SIG-M5 (cell line): ENCODE measurements at regions not wholly inside any gene's neighbourhood (a gene's known extent, or its start where the extent isn't known, plus 50 kb on each side); places are given as distances from the start of the nearest gene placed in this dataset.
A peak's percentile ranks its signal among the peaks of the same experiment; 100 is the strongest.
"Not testable (repeated sequence)": the region's sequence is repeated elsewhere in the genome, so short reads cannot be mapped to it uniquely, and the experiment has no call there.

Source experiments
- DNase-seq: peaks from one replicate; lab custom pipeline; 2025; lab: John Stamatoyannopoulos, UW

GRCh38 chr22:25395468-25395867 lies 169.0 kb upstream of the GRK3 start:
- DNase-seq, result no peak

GRCh38 chr22:25395915-25396314 lies 168.6 kb upstream of the GRK3 start:
- DNase-seq, result no peak

- DNase-seq, result no peak
Observed at GRCh38 chr22:25396615-25397200, 167.8 kb upstream of the GRK3 start.

- DNase-seq, result no peak
Observed at GRCh38 chr22:25397616-25398015, 166.9 kb upstream of the GRK3 start.

- peak; percentile 20 for DNase-seq
Observed at GRCh38 chr22:25398591-25399062, 165.8 kb upstream of the GRK3 start.

- DNase-seq, result no peak
Observed at GRCh38 chr22:25399649-25400151, 164.8 kb upstream of the GRK3 start.

GRCh38 chr22:25402160-25402500 lies 162.3 kb upstream of the GRK3 start:
- no peak for DNase-seq

- DNase-seq, result no peak
Observed at GRCh38 chr22:25402501-25403283, 161.8 kb upstream of the GRK3 start.

GRCh38 chr22:25403284-25403810 lies 161.1 kb upstream of the GRK3 start:
- DNase-seq, result no peak

- DNase-seq, result no peak
Observed at GRCh38 chr22:25403811-25404471, 160.5 kb upstream of the GRK3 start.

- no peak for DNase-seq
Observed at GRCh38 chr22:25404556-25404927, 159.9 kb upstream of the GRK3 start.

- no peak for DNase-seq
Observed at GRCh38 chr22:25404928-25405816, 159.3 kb upstream of the GRK3 start.

GRCh38 chr22:25405841-25406509 lies 158.5 kb upstream of the GRK3 start:
- no peak for DNase-seq

- no peak for DNase-seq
Observed at GRCh38 chr22:25406510-25407210, 157.8 kb upstream of the GRK3 start.

- no peak for DNase-seq
Observed at GRCh38 chr22:25407226-25407858, 157.1 kb upstream of the GRK3 start.

- DNase-seq, result no peak
Observed at GRCh38 chr22:25407859-25408229, 156.6 kb upstream of the GRK3 start.

- no peak for DNase-seq
Observed at GRCh38 chr22:25409240-25409639, 155.2 kb upstream of the GRK3 start.

GRCh38 chr22:25410849-25411248 lies 153.6 kb upstream of the GRK3 start:
- no peak for DNase-seq

- DNase-seq, result no peak
Observed at GRCh38 chr22:25413620-25414019, 150.9 kb upstream of the GRK3 start.

- DNase-seq, result not testable (repeated sequence)
Observed at GRCh38 chr22:25415731-25416130, 148.7 kb upstream of the GRK3 start.
